Vagina (tissue), 2 donors: ENCODE measurements at regions not wholly inside any gene's neighbourhood (a gene's known extent, or its start where the extent isn't known, plus 50 kb on each side); places are given as distances from the start of the nearest gene placed in this dataset.

Experiments used
- POLR2AphosphoS5 ChIP-seq, 2 donors: sonication (generic); formaldehyde crosslinking; IDR thresholded peaks; one replicate each; pipeline ENCODE4 v1.9.0; 2017; ENCODE audit warnings: antibody characterized with exemption in 2 of 2, mild to moderate bottlenecking in 2 of 2, low read depth in 1 of 2; ENCODE audit not compliant: insufficient read depth in 1 of 2
- TF ChIP-seq, protein P1 (sequence below), 3 experiments: fragments of 450-650 bp in 2 of 3; fragments of 200-600 bp in 1 of 3; sonication (generic) in 1 of 3; IDR thresholded peaks; one replicate each; pipeline ENCODE4 v1.5.1; 2017 to 2019; ENCODE audit warnings: antibody characterized with exemption in 3 of 3, mild to moderate bottlenecking in 2 of 3, moderate library complexity in 2 of 3

DNA sequence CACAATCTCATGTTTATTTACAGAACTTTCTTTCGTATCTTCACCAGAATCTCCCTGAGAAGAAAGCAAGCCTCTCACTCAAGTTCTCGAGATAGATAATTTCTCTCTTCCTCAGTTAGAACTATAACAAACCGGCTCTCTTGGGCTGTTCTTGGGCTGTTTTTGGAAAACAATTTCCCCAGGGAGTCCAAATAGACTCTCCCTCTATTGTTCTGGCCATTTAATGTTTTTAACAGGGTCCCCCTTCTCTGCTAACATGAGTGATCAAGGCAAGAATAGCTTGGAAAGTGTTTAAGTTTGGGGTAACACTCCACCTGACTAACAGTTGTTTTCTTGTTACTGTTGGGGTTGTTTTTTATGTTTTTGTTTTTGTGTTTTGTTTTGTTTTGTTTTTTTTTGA is 64.8 kb upstream of the UCN3 start:
- no peak for TF ChIP-seq POLR2AphosphoS5 (IDR thresholded peaks at IDR 0.05; ENCODE audit: insufficient read depth in 1 of 2, low read depth in 1 of 2)
- TF ChIP-seq, protein P1, sequence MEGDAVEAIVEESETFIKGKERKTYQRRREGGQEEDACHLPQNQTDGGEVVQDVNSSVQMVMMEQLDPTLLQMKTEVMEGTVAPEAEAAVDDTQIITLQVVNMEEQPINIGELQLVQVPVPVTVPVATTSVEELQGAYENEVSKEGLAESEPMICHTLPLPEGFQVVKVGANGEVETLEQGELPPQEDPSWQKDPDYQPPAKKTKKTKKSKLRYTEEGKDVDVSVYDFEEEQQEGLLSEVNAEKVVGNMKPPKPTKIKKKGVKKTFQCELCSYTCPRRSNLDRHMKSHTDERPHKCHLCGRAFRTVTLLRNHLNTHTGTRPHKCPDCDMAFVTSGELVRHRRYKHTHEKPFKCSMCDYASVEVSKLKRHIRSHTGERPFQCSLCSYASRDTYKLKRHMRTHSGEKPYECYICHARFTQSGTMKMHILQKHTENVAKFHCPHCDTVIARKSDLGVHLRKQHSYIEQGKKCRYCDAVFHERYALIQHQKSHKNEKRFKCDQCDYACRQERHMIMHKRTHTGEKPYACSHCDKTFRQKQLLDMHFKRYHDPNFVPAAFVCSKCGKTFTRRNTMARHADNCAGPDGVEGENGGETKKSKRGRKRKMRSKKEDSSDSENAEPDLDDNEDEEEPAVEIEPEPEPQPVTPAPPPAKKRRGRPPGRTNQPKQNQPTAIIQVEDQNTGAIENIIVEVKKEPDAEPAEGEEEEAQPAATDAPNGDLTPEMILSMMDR (IDR thresholded peaks at IDR 0.05) = no peak
